HepG2 (cell line): ENCODE measurements at regions not wholly inside any gene's neighbourhood (a gene's known extent, or its start where the extent isn't known, plus 50 kb on each side); places are given as distances from the start of the nearest gene placed in this dataset.

Source experiments
- ERF ChIP-seq: IDR thresholded peaks from 2 replicates; pipeline ENCODE4 v1.6.1; 2018; ENCODE audit warnings: missing biosample characterization, missing genetic modification reagents
- FOXP1 ChIP-seq, 2 experiments: fragments of 450-650 bp in 1 of 2; IDR thresholded peaks; 2 replicates each; pipeline ENCODE4 v1.6.1; 2017 to 2018; ENCODE audit warnings: antibody characterized with exemption in 1 of 2
- HHEX ChIP-seq: IDR thresholded peaks from 2 replicates; pipeline ENCODE4 v1.6.1; 2016; ENCODE audit warnings: control low read depth
- HMG20A ChIP-seq: IDR thresholded peaks from 2 replicates; pipeline ENCODE4 v1.6.1; 2016; ENCODE audit warnings: borderline replicate concordance
- ISL2 ChIP-seq: sonication (generic); formaldehyde crosslinking; IDR thresholded peaks from 2 replicates; pipeline ENCODE4 v1.5.0; 2020; ENCODE audit warnings: missing genetic modification reagents
- KDM5B ChIP-seq: sonication (generic); formaldehyde crosslinking; IDR thresholded peaks from 2 replicates; pipeline ENCODE4 v1.4.0; 2020; ENCODE audit warnings: missing genetic modification reagents, mild to moderate bottlenecking, borderline replicate concordance
- NR2F6 ChIP-seq, 2 experiments: IDR thresholded peaks; 2 replicates each; pipeline ENCODE4 v1.6.1; 2016; ENCODE audit warnings: antibody characterized with exemption in 1 of 2, mild to moderate bottlenecking in 1 of 2
- SMC3 ChIP-seq: IDR thresholded peaks from 2 replicates; pipeline ENCODE4 v1.6.1; 2011; ENCODE audit warnings: low read length, improper control_type of control experiment
- SOX13 ChIP-seq, 3 experiments: fragments of 450-650 bp in 1 of 3; sonication (generic) in 1 of 3; formaldehyde crosslinking in 1 of 3; IDR thresholded peaks in 2 of 3; conservative IDR thresholded peaks in 1 of 3; 2 replicates each; pipeline versions ENCODE4 v1.5.0 to v1.6.1; 2016 to 2020; ENCODE audit warnings: antibody characterized with exemption in 1 of 3, mild to moderate bottlenecking in 1 of 3, missing compliant biosample characterization in 1 of 3, missing genetic modification reagents in 1 of 3, moderate library complexity in 1 of 3
- TBX2 ChIP-seq: sonication (generic); formaldehyde crosslinking; IDR thresholded peaks from 2 replicates; pipeline ENCODE4 v1.5.0; 2020; ENCODE audit warnings: missing genetic modification reagents, mild to moderate bottlenecking, borderline replicate concordance
- YEATS2 ChIP-seq: sonication (generic); formaldehyde crosslinking; IDR thresholded peaks from 2 replicates; pipeline ENCODE4 v1.4.0; 2020; ENCODE audit warnings: missing genetic modification reagents, borderline replicate concordance
- ZFP36L1 ChIP-seq: sonication (generic); formaldehyde crosslinking; IDR thresholded peaks from 2 replicates; pipeline ENCODE4 v1.8.0; 2022; ENCODE audit warnings: mild to moderate bottlenecking, missing genetic modification reagents, moderate library complexity
- ZNF24 ChIP-seq: fragments of 450-650 bp; IDR thresholded peaks from 2 replicates; pipeline ENCODE4 v1.6.1; 2017; ENCODE audit warnings: antibody characterized with exemption, mild to moderate bottlenecking
- ZNF446 ChIP-seq: sonication (generic); formaldehyde crosslinking; IDR thresholded peaks from 2 replicates; pipeline ENCODE4 v1.5.0; 2020; ENCODE audit warnings: mild to moderate bottlenecking, missing genetic modification reagents
- ZNF780A ChIP-seq: sonication (generic); formaldehyde crosslinking; IDR thresholded peaks from 2 replicates; pipeline ENCODE4 v1.8.0; 2022; ENCODE audit warnings: mild to moderate bottlenecking, missing genetic modification reagents, moderate library complexity
- ZSCAN29 ChIP-seq: sonication (generic); formaldehyde crosslinking; conservative IDR thresholded peaks from 2 replicates; pipeline ENCODE4 v1.4.0; 2020; ENCODE audit warnings: mild to moderate bottlenecking, missing genetic modification reagents
- TF ChIP-seq, protein P1 (sequence below), 2 experiments: sonication (generic) in 1 of 2; formaldehyde crosslinking in 1 of 2; IDR thresholded peaks; 2 replicates each; pipeline versions ENCODE4 v1.4.0 to v1.6.1; 2016 to 2020; ENCODE audit warnings: borderline replicate concordance in 1 of 2, low read depth in 1 of 2, mild to moderate bottlenecking in 1 of 2, missing genetic modification reagents in 1 of 2
- TF ChIP-seq, protein P2 (sequence below): sonication (generic); formaldehyde crosslinking; IDR thresholded peaks from 2 replicates; pipeline ENCODE4 v1.4.0; 2020; ENCODE audit warnings: mild to moderate bottlenecking, missing genetic modification reagents, borderline replicate concordance
- TF ChIP-seq, protein P3 (sequence below): sonication (generic); formaldehyde crosslinking; IDR thresholded peaks from 2 replicates; pipeline ENCODE4 v1.4.0; 2020; ENCODE audit warnings: mild to moderate bottlenecking, missing genetic modification reagents

DNA sequence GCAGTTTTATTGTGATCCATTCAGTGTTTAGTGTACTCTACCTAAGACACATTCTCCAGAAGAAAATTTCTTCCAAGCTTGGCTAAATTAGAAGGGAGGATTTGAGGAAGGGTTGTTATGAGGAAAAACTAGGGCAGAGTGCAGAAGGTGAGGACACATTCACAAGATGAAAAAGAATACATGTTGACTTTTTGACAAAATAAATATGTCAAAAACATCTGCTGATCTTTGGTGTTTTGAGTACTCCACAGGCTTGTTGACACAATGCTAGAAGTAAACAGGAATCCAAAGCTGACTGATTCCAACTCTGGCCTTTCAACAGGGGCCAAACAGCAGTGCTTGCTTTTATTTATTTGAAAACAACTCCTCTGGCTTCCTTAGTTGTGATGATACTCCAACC, 125.8 kb upstream of the SLC7A11 start (continued):
- TF ChIP-seq NR2F6 (IDR thresholded peaks at IDR 0.05) (peak; percentile 91), NR2F6 (CRISPR knock-in tag; IDR thresholded peaks at IDR 0.05) (peak; percentile 73), ZFP36L1 (CRISPR knock-in tag) (peak; percentile 90; the same call in 1 of the 2 replicates), HHEX (CRISPR knock-in tag) (peak; percentile 94), FOXP1 (IDR thresholded peaks at IDR 0.05) (peak; percentile 94), FOXP1 (CRISPR knock-in tag; IDR thresholded peaks at IDR 0.05) (peak; percentile 100), KDM5B (CRISPR knock-in tag) (no peak), HMG20A (CRISPR knock-in tag) (peak; percentile 97), ERF (CRISPR knock-in tag) (peak; percentile 46; the same call in 1 of the 2 replicates), TBX2 (peak; percentile 42; the same call in 1 of the 2 replicates), ZNF24 (0 out of 2 replicates have a peak, but pooled peaks have one; percentile 46), ZNF780A (CRISPR knock-in tag) (no peak), ZSCAN29 (CRISPR knock-in tag) (no peak), SOX13 (IDR thresholded peaks at IDR 0.05) (no peak), SOX13 (CRISPR knock-in tag; conservative IDR thresholded peaks at IDR 0.05 in 1 of 2, IDR thresholded peaks at IDR 0.05 in 1 of 2) (peak in 1 of 2 experiments; percentile 74; a peak in 1 of 4 replicates), ZNF446 (no peak), YEATS2 (CRISPR knock-in tag) (peak; percentile 41; the same call in 1 of the 2 replicates), SMC3 (peak; percentile 21; the same call in 1 of the 2 replicates), ISL2 (CRISPR knock-in tag) (peak; percentile 79)
- TF ChIP-seq, protein P1, sequence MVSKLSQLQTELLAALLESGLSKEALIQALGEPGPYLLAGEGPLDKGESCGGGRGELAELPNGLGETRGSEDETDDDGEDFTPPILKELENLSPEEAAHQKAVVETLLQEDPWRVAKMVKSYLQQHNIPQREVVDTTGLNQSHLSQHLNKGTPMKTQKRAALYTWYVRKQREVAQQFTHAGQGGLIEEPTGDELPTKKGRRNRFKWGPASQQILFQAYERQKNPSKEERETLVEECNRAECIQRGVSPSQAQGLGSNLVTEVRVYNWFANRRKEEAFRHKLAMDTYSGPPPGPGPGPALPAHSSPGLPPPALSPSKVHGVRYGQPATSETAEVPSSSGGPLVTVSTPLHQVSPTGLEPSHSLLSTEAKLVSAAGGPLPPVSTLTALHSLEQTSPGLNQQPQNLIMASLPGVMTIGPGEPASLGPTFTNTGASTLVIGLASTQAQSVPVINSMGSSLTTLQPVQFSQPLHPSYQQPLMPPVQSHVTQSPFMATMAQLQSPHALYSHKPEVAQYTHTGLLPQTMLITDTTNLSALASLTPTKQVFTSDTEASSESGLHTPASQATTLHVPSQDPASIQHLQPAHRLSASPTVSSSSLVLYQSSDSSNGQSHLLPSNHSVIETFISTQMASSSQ (IDR thresholded peaks at IDR 0.05; ENCODE audit: low read depth): peak; percentile 53; the same call in 1 of the 2 replicates
- TF ChIP-seq, protein P1 (CRISPR knock-in tag; IDR thresholded peaks at IDR 0.05; ENCODE audit: borderline replicate concordance): no peak
- TF ChIP-seq, protein P2, sequence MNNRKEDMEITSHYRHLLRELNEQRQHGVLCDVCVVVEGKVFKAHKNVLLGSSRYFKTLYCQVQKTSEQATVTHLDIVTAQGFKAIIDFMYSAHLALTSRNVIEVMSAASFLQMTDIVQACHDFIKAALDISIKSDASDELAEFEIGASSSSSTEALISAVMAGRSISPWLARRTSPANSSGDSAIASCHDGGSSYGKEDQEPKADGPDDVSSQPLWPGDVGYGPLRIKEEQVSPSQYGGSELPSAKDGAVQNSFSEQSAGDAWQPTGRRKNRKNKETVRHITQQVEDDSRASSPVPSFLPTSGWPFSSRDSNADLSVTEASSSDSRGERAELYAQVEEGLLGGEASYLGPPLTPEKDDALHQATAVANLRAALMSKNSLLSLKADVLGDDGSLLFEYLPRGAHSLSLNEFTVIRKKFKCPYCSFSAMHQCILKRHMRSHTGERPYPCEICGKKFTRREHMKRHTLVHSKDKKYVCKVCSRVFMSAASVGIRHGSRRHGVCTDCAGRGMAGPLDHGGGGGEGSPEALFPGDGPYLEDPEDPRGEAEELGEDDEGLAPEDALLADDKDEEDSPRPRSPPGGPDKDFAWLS (CRISPR knock-in tag): no peak
- TF ChIP-seq, protein P3, sequence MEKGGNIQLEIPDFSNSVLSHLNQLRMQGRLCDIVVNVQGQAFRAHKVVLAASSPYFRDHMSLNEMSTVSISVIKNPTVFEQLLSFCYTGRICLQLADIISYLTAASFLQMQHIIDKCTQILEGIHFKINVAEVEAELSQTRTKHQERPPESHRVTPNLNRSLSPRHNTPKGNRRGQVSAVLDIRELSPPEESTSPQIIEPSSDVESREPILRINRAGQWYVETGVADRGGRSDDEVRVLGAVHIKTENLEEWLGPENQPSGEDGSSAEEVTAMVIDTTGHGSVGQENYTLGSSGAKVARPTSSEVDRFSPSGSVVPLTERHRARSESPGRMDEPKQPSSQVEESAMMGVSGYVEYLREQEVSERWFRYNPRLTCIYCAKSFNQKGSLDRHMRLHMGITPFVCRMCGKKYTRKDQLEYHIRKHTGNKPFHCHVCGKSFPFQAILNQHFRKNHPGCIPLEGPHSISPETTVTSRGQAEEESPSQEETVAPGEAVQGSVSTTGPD (CRISPR knock-in tag): no peak
